ENCODE measurements at regions not wholly inside any gene's neighbourhood (a gene's known extent, or its start where the extent isn't known, plus 50 kb on each side); places are given as distances from the start of the nearest gene placed in this dataset.

- TF ChIP-seq POLR2A (IDR thresholded peaks at IDR 0.05; ENCODE audit: low read length) (no peak), RCOR1 (IDR thresholded peaks at IDR 0.05; ENCODE audit: low read depth, low read length) (no peak), BCL3 (IDR thresholded peaks at IDR 0.05) (no peak), CTCF (IDR thresholded peaks at IDR 0.05) (no peak), TP53 (CRISPR knock-in tag; IDR thresholded peaks at IDR 0.05) (no peak), MYC (IDR thresholded peaks at IDR 0.05; ENCODE audit: borderline replicate concordance, low read length) (no peak), EP300 (IDR thresholded peaks at IDR 0.05) (no peak), CHD2 (IDR thresholded peaks at IDR 0.05; ENCODE audit: low read length, partially characterized antibody) (no peak), REST (IDR thresholded peaks at IDR 0.05) (no peak), PBX3 (IDR thresholded peaks at IDR 0.05) (no peak), PHF8 (IDR thresholded peaks at IDR 0.05; ENCODE audit: borderline replicate concordance, low read depth) (no peak), USF2 (IDR thresholded peaks at IDR 0.05) (no peak)
These were observed 273.9 kb downstream of the CDK5RAP2 start for GRCh38 chr9:120306088-120306487.

All from A549 (cell line).